IPS-18a (cell line): ENCODE measurements at regions not wholly inside any gene's neighbourhood (a gene's known extent, or its start where the extent isn't known, plus 50 kb on each side); places are given as distances from the start of the nearest gene placed in this dataset.
"Not testable (repeated sequence)": the region's sequence is repeated elsewhere in the genome, so short reads cannot be mapped to it uniquely, and the experiment has no call there.

Experiments used
- H3K27ac ChIP-seq: one replicate; pipeline ENCODE4 v1.5.1; 2013; ENCODE audit warnings: low read length
- H3K27me3 ChIP-seq: one replicate; pipeline ENCODE4 v1.6.1; 2013; ENCODE audit warnings: mild to moderate bottlenecking, low read length; ENCODE audit not compliant: control insufficient read depth, insufficient read depth
- H3K36me3 ChIP-seq: one replicate; pipeline ENCODE4 v1.6.1; 2013; ENCODE audit warnings: low read depth, low read length; ENCODE audit not compliant: control insufficient read depth
- H3K4me1 ChIP-seq: one replicate; pipeline ENCODE4 v1.6.1; 2013; ENCODE audit warnings: low read depth, low read length; ENCODE audit not compliant: control insufficient read depth
- H3K4me3 ChIP-seq: one replicate; pipeline ENCODE4 v1.5.1; 2013; ENCODE audit warnings: low read length
- H3K9ac ChIP-seq: one replicate; pipeline ENCODE4 v1.6.1; 2013; ENCODE audit warnings: mild to moderate bottlenecking, low read length, moderate library complexity
- H3K9me3 ChIP-seq: one replicate; pipeline ENCODE4 v1.6.1; 2013; ENCODE audit warnings: low read depth, low read length; ENCODE audit not compliant: control insufficient read depth

DNA sequence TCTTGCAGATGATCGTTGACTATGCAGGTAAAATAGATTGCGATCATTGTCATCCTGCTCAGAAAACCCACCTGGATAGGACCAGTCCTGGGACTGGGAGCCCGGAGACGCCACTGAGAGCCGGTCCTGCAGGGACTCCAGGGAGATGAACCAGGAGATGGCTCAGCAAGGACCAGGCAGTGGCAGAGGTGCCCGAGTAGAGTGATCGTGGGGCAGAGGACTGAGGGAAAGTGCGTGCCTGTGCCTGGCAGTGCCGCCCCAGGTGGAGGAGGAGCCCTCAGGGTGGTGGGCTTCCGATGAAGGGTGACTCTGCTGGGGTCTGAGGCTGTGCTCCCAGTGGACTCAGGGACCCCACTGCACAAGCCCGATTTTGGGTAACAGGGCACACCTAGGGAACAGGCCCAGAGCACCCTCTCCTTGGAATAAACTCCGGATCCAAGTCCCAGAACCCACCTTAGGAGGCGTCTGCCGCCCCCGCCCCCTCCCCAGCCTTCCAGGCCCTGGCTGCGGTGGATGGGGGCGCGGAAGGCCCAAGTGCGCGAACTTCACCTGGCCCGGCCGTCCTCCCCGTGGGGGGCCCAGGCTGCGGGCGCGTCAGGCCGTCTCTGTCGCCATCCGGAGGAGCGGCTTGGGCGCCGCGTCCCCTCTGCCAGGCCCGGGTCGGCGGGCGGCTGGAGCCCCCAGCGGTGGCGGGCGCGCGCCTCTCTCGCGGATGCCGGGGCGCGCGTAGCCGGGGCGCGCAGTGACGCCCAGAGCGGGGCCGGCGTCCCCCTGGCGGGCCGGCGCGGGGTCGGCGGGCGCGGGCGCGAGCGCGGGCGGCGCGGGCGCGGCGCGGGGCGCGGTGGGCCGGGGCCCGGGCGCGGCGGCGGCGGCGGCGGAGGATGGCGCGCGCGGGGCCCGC is 1338.8 kb downstream of the BRD1 start:
- Histone ChIP-seq H3K4me1 (peaks cover 18% of the 10 kb centered on the region), H3K27ac (no peak overlapping the region), H3K4me3 (peak overlapping the region; percentile 17), H3K36me3 (no peaks in the 10 kb centered on the region), H3K9me3 (no peaks in the 10 kb centered on the region), H3K9ac (no peak overlapping the region), H3K27me3 (peaks cover 27% of the 10 kb centered on the region)

DNA sequence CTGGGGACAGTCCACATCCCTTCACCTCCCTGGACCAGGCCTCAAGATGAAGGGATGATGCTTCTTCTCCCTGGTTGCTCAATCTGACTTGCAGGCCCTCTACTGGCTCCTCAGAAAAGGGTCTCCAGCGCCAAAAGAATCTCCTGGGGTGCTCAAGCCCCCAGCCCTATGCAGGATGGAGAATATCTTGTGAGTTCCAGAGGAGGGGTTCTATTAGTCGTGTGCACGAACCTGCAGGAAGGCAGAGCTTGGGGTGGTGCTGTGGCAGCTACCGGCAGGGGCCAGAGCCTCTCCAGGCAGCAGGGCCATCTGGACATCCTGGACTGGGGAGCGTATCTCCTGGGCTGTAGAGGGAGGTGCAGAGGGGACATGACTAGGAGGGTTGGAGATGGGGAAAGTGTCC is 1339.5 kb downstream of the BRD1 start:
- H3K9ac ChIP-seq: no peak overlapping the region
- no peak overlapping the region for H3K27ac ChIP-seq
- peaks cover 20% of the 10 kb centered on the region for H3K4me1 ChIP-seq
- peaks cover 27% of the 10 kb centered on the region for H3K27me3 ChIP-seq
- no peaks in the 10 kb centered on the region for H3K36me3 ChIP-seq
- H3K4me3 ChIP-seq: no peak overlapping the region
- H3K9me3 ChIP-seq: no peaks in the 10 kb centered on the region

DNA sequence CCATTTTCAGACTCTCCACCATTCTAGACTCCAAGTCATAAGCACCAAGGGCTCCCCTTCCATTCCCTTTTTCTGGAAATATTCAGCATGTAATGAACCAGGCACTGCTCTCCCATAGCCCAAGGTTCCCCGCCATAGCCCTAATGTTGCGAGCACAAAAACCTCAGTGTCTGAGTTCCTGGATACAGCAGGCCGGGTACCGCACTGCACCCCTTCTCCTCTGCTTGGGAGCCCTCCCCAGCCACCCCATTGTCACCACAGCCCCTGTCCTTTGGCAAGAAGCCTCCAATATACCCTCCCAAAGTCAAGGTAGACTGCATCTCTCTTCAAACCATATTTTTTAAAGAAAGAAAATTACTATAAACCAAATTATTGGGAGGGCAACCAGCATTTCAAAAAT is 1341.1 kb downstream of the BRD1 start:
- Histone ChIP-seq H3K9me3 (no peaks in the 10 kb centered on the region), H3K9ac (no peak overlapping the region), H3K4me3 (no peak overlapping the region)

DNA sequence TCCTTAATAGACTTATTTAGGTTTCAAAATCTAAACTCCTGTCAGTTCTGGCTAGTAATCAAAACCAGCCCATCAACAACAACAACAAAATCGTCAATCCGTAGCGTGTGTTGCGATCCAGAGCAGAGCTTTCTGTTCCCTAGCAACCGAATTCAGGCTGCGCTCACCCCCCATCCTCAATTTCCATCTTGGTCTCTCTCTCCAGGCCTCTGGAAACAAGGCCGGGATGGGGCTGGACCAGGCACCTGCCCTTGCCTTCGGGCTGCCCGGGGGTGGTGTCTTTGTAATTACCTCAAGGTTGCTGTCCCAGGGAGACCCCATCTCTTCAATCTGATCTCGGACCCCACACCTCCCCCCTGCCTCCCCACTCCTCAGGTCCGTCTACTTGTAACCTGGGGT is 1341.5 kb downstream of the BRD1 start:
- H3K4me3 ChIP-seq: no peak overlapping the region
- peaks cover 5% of the 10 kb centered on the region for H3K4me1 ChIP-seq
- H3K27ac ChIP-seq: no peak overlapping the region
- peaks cover 20% of the 10 kb centered on the region for H3K27me3 ChIP-seq
- H3K9ac ChIP-seq: no peak overlapping the region
- H3K36me3 ChIP-seq: no peaks in the 10 kb centered on the region
- no peaks in the 10 kb centered on the region for H3K9me3 ChIP-seq

More for the DNA sequence above, 1341.1 kb downstream of the BRD1 start:
- Histone ChIP-seq H3K27ac (no peak overlapping the region), H3K27me3 (peaks cover 25% of the 10 kb centered on the region), H3K36me3 (no peaks in the 10 kb centered on the region), H3K4me1 (peaks cover 9% of the 10 kb centered on the region)

DNA sequence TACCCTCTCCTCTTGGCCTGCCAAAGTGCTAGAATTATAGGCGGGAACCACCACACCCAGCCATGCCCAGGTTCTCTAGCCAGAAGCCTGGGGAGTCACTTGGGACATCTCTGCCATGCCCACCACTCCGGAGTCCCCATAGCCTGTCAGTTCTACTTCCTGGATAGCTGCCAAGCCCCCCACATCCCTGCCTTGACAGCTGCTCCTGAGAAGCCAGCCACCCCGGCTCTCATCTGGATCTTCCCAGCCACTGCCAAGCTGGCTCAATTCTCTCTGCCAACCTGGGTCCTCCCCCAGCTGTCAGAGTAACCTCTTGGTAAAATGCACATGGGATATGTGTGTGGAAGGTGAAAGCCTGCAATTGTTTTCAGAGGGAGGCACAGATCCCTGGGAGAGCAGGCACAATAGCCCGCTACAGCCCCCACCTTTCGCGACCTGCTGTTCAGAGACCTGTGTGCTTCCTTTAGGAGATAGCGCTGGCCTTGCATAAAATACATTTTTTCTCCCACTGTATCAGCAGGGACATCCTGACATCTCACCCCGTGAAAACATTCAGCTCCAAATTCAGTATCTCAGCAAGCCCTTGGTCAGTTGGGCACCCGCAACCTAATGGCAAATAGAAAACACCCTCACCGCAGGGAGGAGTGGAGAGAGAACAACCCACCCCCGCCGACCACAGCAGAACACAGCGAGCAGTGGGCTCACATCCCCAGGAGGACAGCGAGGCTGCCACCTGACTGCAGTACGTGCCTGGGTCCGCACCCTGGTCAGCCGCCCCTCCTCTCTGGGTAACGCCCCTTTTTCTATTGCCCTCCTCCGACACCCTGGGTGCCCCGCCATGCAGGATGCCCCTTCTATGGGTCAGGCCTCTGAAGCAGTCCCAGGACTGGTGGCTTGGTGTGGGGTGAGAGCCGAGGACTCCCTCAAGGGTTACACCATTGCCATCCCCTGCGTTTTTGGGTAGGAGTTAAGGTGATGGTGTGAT is 1342.2 kb downstream of the BRD1 start:
- Histone ChIP-seq H3K9me3 (no peaks in the 10 kb centered on the region), H3K9ac (no peak overlapping the region), H3K36me3 (no peaks in the 10 kb centered on the region), H3K4me1 (peaks cover 4% of the 10 kb centered on the region), H3K4me3 (no peak overlapping the region), H3K27ac (no peak overlapping the region), H3K27me3 (peaks cover 13% of the 10 kb centered on the region)

DNA sequence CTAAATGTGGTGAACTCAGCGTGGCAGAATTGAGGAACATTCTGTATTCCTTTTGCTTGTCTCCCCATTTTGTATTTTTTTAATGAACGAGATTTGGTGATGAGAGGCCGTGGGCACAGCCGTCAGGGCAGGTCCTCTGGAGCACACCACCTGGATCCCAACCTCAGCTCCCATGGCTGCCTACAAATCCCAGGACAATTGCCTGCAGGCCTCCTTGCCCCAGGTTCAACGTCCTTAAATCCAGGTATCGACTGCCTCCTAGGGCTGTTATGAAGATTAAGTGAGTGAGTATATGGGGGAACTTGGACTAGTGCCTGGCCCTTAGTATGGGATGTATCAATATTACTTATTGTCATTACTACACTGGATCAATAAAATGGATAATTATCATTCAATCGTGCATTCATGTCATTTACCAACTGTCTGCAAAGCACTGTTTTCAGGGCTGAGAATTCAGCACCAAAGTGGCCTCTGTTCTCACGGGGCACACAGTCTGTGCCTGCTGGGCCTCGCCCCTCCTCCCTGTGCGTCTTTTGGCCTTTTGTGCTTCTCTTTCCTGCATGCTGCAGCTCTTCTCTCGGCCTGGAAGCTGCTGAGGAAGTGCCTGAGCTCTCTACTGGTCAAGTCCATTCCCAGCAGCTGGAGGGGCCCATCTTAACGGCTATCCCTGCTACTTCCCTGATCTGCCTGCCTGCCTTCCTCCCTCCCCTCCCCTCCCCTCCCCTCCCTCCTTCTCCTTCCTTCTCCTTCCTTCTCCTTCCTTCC is 1343.7 kb downstream of the BRD1 start:
- no peak overlapping the region for H3K4me3 ChIP-seq
- H3K9ac ChIP-seq: no peak overlapping the region
- no peak overlapping the region for H3K27ac ChIP-seq
- H3K36me3 ChIP-seq: no peaks in the 10 kb centered on the region
- no peaks in the 10 kb centered on the region for H3K9me3 ChIP-seq
- peaks cover 12% of the 10 kb centered on the region for H3K27me3 ChIP-seq
- peaks cover 4% of the 10 kb centered on the region for H3K4me1 ChIP-seq

DNA sequence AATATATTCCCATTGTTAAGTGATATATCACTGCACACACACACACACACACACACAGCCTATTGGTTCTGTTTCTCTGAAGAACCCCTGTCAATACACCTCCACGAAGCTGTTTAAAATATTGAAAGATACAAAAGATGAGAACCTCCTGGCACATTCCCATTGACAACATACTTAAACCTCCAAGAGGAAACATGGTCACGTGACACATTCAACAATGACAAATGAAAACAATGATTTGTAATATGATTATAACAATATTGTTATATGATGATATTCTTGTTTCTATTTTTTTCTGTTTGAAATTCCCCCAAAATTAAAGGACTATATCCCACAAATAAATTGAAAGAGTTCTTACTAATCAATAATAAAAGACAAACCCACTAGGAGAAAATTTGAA is 1344.9 kb downstream of the BRD1 start:
- H3K4me1 ChIP-seq: peaks cover 4% of the 10 kb centered on the region
- H3K9ac ChIP-seq: no peak overlapping the region
- no peak overlapping the region for H3K27ac ChIP-seq

DNA sequence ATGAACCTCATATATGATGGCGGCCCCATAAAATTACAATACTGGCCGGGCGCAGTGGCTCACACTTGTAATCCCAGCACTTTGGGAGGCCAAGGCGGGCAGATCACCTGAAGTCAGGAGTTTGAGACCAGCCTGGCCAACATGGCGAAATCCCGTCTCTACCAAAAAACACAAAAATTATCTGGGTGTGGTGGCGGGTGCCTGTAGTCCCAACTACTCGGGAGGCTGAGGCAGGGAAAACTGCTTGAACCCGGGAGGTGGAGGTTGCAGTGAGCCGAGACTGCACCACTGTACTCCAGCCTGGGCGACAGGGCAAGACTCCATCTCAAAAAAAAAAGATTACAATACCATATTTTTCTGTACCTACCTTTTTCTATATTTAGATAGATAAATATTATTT is 1345.5 kb downstream of the BRD1 start:
- H3K9ac ChIP-seq, H3K4me3 ChIP-seq: not testable (repeated sequence)

More for the DNA sequence above, 1344.9 kb downstream of the BRD1 start:
- Histone ChIP-seq H3K27me3 (no peaks in the 10 kb centered on the region), H3K4me3 (no peak overlapping the region), H3K9me3 (no peaks in the 10 kb centered on the region), H3K36me3 (no peaks in the 10 kb centered on the region)

DNA sequence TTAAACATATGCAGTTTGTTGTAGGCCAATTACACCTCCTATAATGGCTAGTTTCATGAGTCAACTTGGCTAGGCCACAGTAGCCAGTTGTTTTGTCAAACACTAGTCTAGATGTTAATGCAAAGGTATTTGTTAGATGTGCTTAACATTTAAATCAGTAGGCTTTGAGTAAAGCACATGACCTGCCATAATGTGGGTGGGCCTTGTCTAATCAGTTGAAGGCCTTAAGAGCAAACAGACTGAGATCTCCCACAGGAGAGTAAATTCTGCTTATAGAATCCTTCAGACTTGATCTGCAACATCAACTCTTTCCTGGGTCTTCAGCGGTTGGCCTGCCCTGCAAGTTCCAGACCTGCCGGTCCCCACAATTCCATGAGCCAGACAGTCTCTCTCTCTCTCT is 1345.9 kb downstream of the BRD1 start:
- no peaks in the 10 kb centered on the region for H3K36me3 ChIP-seq
- no peak overlapping the region for H3K27ac ChIP-seq
- no peak overlapping the region for H3K9ac ChIP-seq
- no peak overlapping the region for H3K4me3 ChIP-seq
- H3K27me3 ChIP-seq: no peaks in the 10 kb centered on the region
- no peaks in the 10 kb centered on the region for H3K9me3 ChIP-seq
- H3K4me1 ChIP-seq: peaks cover 4% of the 10 kb centered on the region

More for the DNA sequence above, 1345.5 kb downstream of the BRD1 start:
- H3K9me3 ChIP-seq, H3K36me3 ChIP-seq, H3K4me1 ChIP-seq, H3K27me3 ChIP-seq, H3K27ac ChIP-seq: not testable (repeated sequence)

DNA sequence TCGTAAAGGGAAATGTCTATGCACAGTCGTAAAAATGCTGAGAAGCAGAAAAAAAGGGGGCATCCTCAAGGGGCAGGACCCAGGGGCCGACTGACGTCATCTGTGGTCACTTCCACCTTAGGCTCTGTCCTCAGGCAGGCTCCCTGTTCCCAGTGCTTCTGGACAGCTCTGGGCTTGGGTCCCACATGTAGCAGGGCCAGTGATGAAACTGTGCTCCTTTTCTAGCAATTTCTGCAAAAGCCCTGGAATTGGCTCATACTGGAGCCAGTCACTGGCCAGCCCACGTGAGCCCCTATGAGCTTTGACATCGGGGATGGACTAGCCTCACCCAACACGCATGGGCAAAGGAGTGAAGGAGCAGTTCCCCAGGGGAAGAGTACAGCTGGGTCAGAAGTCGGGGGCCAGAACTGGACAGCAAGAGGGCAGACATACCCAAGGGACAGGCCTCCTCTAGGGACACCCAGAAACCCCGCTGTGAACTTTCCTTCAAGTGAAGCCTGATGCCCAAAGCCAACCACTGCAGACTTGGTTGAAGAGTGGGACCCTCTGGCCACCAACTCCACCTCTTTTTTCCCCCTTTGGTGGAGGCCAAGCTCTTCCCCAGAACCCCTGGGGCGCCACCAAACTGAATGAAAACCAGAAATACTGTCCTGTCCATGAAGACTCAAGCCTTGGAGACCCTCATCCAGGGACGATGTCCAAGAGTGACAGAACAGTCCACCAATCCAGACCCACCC is 1349.0 kb downstream of the BRD1 start:
- no peaks in the 10 kb centered on the region for H3K9me3 ChIP-seq
- no peak overlapping the region for H3K9ac ChIP-seq
- no peaks in the 10 kb centered on the region for H3K36me3 ChIP-seq
- no peaks in the 10 kb centered on the region for H3K27me3 ChIP-seq
- no peak overlapping the region for H3K4me3 ChIP-seq
- H3K27ac ChIP-seq: no peak overlapping the region
- H3K4me1 ChIP-seq: no peaks in the 10 kb centered on the region
